GM19463 (cell line): ENCODE measurements at regions not wholly inside any gene's neighbourhood (a gene's known extent, or its start where the extent isn't known, plus 50 kb on each side); places are given as distances from the start of the nearest gene placed in this dataset.

Source experiments
- ATAC-seq: cut with Tn5 transposase; IDR thresholded peaks from one replicate; pipeline ENCODE4 v1.9.1; 2021; ENCODE audit warnings: mild to moderate bottlenecking, moderate library complexity; ENCODE audit not compliant: unreplicated experiment

- ATAC-seq, result no peak
Observed at GRCh38 chr6:22399693-22400092, 102.9 kb upstream of the PRL start.

DNA sequence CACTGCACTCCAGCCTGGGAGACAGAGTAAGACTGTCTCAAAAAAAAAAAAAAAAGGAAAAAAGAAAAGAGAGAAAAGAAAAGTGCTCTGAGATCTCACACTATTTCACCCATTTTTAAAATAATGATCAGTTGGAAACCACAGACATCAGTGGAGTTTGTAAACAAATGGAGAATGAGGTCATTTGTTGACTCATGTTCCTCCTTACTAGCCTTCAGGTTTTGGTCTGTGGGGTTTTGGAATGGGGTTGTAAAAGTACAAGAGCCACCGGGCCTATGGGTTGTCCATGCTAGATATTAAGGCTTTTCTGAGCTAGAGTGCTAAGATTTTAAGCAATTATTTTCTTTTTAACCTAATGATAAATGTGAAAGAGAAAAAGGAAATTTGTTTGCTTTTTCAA is 104.4 kb upstream of the PRL start:
- ATAC-seq, result no peak

DNA sequence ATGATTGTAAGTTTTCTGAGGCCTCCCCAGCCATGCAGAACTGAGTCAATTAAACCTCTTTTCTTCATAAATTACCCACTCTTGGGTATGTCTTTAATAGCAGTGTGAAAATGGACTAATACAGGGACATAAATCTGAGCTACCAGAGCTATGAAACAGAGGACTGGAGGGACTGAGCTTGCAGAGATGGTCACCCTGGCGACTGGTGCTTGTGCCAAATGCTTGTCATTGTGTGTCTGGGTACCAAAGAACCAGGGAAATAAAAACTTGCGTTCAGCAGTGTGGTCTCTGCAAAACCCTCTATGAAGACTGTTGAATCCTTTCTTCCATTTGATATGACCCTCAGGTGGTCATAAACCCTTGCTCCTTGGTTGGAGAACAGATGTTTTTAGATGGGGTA is 105.1 kb upstream of the PRL start:
- no peak for ATAC-seq

GRCh38 chr6:22409486-22409885 is 112.7 kb upstream of the PRL start:
- ATAC-seq, result no peak

DNA sequence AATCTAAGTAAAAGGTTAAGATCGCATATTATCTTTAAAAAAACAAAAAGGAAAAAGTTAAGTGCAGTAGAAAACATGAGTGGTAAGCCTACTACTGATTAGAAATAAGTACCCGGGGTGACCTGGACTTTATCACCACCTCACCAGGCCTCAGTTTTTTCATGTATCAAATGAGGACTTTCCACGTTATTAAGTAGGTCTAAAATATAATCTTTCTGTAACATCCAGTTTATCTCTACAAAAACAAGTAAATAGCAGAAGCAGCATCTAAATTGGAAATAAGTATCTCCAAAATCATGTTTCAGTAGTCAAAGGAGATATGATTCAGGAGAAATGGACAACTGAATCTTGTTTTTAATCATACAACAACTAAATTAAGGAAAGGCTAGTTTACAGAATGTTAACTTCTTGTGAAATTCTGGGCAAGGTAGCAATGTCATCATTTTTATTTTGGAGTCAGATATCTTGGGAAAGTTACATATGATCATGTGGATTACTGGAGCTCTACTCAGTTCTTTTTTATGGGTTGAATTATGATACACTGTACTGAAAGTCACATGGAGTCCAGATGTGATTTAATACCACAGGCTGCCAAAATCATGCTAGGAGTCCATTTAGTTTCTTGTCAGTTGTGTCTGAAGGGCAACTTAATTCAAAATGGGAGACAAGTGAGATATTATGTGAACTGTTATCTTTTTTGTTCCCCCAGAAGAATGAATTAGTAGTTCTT is 114.7 kb upstream of the PRL start:
- ATAC-seq, result no peak

GRCh38 chr6:22412994-22413393 is 116.2 kb upstream of the PRL start:
- ATAC-seq, result no peak

DNA sequence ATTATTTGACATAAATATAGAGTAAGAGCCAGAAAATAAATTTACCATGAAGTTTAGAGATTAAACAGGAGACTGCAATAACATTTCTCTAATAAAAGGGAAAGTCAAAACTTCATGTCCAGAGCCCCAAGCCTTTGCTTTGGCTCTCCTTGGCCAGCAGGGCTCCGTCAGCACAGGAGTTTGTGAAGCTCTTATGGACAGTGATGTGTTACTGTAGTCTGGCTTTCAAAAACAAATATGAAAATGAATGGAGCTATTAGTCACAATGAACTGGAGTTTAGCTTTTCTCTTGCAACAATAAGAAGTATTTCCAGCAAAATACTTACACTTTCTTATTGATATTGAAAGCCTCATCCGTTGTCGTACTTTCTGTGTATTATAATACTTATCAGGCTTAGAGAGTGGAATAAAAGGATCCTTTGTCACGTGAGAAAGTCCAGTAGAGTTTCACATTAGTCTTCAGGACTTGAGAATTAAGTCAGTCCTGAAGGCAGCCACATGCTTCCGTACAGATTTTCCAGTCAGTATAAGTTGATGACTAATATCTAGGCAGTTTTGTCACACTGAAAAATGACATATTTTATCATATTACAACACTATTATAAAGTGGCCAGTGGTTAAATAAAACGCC is 117.0 kb upstream of the PRL start:
- no peak for ATAC-seq

DNA sequence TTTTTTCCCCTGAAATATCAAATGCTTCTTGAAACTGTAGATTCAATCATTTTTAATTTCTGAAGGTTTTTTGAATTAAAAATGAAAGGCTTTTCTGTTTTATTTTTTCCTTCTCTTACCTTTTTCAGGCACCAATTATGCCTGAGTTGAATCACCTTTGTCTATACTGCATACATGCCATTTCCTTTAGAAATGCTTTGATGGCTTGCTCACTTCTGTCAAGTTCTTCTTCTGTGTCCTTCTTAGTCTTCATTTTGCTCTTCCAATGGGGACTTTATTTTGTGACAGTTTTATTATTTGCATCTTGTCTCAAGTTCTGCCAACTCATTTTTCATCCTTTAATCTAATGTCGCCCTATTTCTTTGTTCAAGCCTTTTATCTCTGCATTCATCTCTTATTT is 121.9 kb upstream of the PRL start:
- no peak for ATAC-seq

GRCh38 chr6:22421198-22421597 is 124.4 kb upstream of the PRL start:
- no peak for ATAC-seq

DNA sequence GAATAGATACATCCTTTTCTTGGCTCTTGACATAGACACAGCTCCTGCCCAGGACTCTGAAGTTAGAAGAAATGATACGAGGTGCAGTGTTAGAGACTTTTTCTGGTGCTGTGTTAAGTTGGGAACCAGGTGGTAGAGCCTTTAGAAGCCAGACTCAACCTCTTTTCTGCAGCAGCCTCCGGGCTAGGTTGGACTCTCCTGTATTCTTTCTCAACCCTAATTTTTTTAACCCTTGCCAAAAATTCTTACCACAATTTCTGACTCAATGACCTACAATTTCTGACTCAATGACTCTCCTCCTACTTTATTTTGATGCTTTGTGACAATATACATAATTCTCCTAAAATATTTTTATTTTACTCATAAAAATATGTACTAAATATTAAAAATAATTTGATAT is 127.4 kb upstream of the PRL start:
- ATAC-seq, result no peak

DNA sequence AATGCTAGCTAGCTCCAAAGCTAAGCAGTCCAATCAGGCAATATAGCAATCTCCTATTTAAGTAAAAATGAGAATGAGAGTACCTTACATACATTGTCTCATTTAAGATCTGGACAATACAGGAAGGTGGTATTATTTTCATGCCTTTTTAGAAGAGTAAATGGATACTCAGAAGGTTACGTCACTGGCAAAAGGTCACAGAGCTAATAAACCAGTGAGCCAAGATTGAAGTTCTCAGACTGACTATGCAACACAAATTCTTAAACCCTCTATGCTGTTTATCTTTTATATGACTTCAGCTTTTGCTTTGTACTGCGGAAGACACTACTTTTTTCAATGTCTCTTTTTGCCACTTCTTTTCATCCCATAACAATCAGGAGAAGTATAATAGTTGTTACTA is 135.2 kb upstream of the PRL start:
- no peak for ATAC-seq

GRCh38 chr6:22433745-22434144 is 135.6 kb upstream of the HDGFL1 start:
- ATAC-seq, result no peak

GRCh38 chr6:22435151-22435550 is 134.2 kb upstream of the HDGFL1 start:
- no peak for ATAC-seq

DNA sequence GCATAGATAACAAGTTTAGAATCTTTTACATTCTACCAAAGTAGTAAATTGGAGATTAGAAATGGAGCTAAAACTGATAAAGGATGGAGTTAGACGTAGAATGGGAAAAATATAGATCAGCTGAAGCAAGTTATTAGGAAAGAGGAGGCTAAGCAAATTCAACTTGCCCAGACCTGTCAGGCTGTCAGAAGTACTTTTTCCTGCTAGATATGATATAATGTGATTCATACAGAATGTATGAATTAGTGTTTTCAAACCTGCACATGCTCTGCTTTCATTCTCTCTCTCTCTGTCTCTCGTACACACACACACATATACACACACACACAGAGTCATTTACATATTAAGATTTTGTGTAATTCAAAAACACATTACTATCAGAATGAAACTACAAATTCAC is 133.2 kb upstream of the HDGFL1 start:
- ATAC-seq, result no peak

DNA sequence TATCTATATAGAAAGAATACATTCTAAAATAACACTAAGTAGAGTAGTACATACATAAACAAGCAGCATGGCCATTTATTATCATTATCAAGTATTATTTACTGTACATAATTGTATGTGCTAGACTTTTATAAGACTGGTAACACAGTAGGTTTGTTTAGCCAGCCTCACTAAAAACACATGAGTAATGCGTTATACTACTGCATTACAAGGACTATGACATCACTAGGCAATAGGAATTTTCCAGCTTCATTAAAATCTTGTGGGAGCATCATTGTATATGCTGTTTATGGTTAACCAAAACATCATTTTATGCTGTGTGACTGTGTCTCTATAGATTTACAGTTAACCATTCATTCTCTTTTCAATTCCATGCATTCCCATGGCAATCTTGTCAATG is 131.7 kb upstream of the HDGFL1 start:
- ATAC-seq, result no peak

DNA sequence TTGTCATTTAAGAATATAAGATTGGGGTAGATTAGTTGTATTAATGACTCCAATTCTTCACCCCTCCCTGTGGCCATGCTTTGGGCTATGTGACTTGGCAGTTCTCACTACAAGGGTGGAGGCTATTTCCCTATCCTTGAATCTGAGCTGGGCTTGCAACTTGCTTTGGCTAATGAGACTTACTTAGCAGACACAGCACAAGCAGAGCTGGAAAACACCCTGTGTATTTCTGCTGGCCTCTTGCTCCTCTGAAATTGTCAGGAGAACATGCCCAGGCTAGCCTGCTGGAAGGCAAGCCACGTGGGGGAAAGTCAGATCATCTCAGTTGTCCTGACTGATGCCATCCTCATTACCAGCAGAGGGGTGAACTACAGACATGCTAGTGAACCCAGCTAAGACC is 126.5 kb upstream of the HDGFL1 start:
- no peak for ATAC-seq

DNA sequence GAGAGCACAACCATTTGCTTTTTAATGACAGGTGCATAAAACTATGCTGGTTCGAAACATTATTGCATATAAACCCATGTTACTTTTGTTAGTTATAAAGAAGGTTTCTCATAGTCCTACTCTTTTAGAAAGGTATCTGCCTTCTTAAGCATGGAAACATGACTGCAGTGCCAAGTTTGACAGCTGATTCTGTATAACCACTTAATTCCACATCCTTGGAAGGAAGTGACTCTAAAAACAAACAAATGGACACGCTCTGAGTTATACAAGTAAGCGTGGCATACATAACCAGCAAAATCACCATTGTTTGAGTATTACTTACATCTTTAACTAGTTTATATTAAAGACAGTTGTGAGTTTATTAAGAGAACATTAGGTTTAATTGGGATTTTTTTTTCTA is 125.0 kb upstream of the HDGFL1 start:
- no peak for ATAC-seq

DNA sequence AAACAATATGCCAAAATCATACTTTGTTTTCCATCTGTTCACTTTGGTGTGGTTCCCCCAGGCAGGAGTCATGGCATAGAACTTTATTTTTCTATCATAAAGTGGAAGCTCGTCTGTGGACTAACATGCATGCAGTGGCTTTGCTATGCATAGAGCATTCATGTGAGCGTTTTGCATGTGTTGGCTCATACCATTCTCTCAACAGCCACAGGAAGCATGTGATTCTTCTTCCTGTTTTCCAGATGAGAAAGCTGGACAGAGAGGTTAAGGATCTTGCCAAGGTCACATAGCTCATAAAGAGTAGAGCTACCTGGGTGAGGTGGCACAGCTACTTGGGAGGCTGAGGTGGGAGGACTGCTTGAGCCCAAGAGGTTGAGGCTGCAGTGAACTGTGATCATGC is 123.4 kb upstream of the HDGFL1 start:
- no peak for ATAC-seq

DNA sequence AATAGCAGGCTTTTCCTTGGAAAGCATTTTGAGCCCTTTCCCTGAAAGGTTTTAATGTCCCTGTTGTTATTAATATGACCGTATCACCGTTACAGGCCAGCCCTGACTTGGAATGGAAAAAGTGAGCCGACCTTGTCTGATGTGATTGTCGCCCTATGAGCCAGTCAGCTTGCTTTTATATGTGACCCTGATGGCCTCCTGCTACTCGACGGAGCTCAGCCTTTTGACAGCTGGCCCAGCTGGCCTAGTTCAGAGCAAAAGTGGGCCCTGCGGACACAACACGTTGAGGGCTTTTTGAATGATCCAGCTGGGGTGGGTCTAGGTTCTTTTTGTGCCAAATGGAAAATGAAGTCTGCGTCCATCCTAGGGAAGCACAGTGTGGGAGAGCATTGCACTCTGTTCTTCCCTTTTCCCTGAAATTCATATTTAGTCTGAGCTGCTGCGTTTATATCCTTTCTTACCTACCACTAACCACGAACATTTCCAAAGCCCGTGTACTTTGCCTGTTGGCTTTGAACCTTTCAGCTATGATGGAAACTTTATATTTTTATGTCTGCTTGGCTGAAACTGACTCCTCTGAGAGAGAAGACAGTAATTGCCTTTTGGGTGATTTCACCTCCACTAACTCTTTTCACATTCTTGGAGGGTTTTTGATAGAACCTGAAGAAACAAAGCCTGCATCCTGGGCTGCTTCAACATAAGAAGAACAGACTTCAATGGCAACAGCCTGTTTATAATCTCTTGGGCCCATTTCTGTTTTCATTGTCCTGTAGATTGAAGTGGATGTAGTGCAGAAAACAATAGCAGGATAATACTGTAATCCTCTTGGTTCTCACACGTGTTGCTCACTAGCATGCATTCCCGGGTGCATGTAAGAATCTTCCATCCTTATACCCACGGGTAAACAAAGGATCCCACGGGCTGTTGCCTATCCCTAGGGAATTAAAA is 121.8 kb upstream of the HDGFL1 start:
- ATAC-seq, result no peak

DNA sequence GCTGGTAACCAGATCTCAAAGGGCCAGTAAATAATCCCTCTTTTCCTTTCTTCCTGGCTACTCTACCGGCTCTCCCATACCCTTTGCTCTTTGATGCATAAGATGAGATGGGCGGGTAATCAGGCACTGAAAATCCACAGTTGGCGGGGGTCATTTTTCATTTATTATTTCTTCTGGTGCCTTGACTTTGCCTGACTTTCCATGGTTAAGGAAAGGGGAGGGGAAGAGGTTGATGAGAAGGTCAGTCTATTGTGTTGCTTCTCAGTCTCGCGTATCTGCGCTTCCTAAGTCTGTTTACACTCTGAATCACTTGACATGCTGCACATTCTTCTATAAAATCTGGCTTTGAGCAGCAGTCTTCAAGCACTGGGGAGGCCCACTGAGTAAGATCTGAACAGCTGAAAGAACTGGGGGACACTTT is 121.1 kb upstream of the HDGFL1 start:
- no peak for ATAC-seq

GRCh38 chr6:22451962-22452361 is 117.4 kb upstream of the HDGFL1 start:
- ATAC-seq, result no peak

DNA sequence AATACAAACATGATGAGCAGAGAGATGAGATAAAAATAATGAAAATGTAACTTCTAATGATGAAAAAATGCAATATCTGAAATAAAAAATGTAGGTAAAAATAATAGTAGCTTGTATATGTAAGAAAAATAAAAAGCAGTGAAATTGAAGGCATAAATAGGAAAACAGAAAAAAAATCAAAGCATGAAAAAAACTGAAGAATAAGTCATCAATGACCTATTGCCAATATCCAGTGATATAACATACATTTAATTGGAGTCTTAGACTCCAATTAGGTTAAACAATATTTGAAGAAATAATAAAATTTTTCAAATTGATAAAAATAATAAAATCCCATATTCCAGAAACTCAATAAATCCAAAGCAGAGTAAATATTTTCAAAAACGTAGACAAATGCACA is 114.0 kb upstream of the HDGFL1 start:
- ATAC-seq, result no peak
